HG02938 (cell line): ENCODE measurements at regions not wholly inside any gene's neighbourhood (a gene's known extent, or its start where the extent isn't known, plus 50 kb on each side); places are given as distances from the start of the nearest gene placed in this dataset.

Source experiments
- ATAC-seq: cut with Tn5 transposase; IDR thresholded peaks from one replicate; pipeline ENCODE4 v1.9.1; 2021; ENCODE audit warnings: mild to moderate bottlenecking, moderate library complexity; ENCODE audit not compliant: unreplicated experiment

DNA sequence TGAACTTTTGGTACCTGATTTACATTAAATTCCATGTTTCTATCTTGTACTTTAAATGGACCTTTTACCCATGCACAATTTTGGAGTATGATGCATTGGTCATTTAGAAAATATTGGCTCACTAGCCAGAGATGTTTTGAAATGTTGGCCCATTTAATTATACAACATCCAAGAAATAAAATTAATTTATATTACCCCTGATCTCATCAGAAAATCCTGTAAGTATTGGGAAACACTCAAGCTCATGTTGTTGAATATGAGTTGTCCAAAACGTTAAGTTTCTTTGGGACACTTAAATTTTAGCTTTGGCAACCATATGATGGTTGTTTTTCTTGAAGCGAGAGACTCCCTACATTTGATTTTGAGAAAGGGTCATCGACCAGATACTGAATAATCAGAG lies 492.7 kb downstream of the RPS24 start:
- no peak for ATAC-seq

DNA sequence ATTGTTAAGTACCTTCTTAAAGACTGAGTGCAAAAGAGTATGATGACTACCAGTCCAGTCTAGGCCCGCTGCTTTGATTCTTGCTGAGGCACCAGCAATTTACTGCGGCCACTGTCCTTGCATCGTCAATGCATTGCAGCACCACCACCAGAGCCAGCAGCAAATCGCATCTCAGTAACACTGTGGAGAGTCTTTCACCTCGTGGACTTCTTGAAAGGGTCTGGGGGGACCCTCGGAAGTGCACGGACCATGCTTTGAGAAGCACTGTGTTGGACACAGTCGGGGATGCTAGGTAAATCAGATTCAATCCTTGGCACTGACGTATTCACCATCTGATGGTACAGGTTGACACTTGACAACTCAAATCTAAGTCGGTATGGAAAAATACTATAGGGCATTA lies 493.6 kb downstream of the RPS24 start:
- no peak for ATAC-seq

DNA sequence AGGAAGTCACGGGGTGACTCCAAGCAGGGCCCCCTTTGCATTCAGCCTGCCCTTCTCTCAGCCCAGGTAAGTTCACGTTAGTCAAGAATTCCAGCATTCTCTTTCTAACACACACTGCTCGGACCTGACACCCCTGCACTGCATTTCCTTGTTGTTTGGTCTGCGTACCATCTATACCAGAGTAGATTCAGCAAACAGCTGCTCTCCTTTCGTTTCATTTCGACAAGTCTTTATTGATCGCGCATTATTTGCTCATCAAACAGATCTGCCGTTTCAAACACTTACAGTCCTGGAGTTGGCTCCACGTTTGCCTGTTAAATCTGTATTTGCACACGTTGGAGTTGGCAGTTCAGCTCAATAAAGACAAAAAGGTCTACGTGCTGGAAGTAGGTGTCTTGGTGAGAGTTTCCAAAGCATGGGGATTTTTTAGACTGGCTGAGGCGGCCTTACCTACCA lies 495.1 kb downstream of the RPS24 start:
- no peak for ATAC-seq

DNA sequence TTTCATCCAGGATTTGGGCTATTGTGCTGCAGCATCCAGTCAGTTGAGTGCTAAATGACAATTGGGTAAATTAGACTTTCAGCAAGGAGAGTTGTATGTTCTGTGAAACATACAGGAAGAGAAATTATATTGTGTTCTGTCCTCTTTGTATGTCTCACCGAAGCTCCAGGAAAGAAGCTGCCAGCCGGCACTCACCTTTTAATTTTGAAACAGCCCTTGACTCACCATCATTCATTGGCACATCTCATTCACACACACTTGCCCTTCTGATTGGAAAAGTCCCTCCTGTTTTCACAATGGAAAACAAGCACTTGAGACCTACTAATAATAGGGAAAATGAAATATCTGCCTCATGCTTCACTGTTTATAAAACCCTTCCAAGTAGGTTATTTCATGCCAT lies 495.6 kb downstream of the RPS24 start:
- ATAC-seq = no peak

DNA sequence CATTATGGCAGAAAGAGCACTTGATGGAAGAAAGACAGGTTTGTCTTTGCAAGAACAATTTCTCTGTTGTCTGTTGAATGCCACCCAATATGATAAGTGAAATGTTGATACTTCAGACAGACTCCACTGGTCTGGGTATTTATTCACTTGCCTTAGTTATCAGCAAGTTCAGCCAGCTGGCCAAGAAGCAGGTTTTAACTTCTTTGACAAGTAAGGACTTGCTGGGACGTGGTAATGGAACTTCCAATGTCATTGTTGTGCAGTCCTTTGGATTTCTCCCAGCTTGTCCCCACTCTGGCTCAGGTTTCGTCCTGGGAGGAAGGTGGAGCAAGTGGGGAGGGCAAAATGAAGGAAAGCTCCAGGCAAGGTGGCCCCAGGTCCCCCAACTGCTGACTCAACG lies 497.4 kb downstream of the RPS24 start:
- no peak for ATAC-seq

DNA sequence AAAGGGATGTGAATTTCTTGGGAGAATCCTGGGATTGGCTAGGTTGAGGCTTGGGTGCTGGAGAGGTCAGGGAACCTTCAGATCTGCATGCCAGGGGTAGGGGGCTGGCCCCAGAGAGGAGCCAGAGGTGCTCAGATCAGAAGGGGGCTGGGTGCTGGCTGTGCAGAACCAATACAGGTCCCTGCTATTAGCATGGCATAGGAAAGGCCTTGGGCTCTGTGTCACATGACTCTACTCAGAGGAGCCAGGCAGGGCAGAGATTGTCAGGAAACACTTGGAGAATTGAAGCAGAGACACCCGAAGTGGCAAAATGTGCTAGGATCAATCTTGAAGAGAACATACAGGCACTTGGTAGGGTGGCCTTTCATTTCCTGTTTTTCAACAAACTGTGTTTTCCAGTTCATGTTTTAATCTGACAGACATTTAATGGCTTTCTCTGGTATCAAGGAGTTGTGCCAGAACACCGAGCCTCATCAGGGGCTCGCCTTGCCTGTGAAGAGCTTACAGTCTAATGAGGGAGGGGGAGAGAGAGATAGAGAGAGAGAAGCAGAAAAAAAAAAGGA lies 498.9 kb downstream of the RPS24 start:
- no peak for ATAC-seq

DNA sequence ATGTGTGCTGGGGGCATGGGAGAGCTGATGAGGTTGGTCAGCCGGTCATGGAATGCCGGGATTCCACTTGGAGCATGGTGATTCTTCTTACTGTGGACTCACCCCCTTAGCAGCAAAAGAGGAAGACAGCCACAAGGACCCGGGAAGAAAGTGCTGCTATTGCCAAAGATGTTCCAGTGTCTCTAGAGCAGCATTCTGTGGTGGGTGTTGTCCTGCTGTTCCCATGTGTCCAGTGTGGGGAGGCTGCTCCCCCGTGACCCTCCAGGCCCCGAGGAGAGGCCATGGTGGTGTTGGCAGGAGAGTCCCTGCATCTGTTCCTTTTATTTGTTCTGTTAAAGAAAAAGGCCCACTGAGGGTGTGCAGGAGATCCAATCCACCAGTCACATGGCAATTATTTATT lies 499.4 kb downstream of the RPS24 start:
- no peak for ATAC-seq

DNA sequence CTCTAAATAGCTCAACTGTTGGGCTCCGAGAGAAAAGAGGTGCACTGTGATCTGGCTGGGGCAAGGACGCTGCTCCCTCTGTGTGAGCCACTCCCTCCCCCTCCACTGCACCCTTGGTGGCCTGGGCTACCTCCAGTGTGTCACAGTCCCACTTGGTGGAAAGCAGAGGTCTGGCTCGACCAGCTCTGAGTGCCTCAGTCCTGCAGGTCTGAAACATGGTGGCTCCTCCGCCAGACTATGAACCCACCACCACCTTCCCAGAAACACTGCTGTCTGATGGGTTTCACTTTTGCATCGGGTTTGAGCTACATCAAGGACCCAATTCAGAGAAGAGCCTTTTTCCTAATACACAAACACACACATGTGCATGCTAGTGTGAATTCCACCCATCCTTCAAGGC lies 500.1 kb downstream of the RPS24 start:
- no peak for ATAC-seq

DNA sequence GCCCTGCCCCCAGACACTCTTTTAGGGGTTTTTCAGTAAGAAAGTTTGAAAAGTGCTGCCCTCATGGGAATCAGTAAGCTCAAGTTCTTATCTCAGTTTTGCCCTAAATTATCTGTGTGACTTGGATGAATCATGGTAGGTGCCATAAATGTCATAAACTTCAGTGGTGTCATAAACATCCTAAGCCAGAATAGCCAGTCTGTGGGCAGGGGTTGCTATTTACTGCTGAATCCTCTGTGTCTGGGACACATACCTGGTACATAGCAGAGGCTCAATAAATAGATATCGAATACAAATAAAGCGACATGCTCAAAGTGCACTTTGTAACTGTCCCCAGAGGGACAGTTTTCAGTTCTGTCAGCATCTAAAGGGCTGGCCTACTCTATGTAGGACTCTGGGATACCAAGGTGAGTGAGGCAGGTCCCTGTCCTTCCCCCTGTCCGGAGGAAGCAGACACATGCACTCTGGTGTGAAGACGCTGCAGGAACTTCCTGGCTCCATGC lies 502.1 kb downstream of the RPS24 start:
- ATAC-seq = no peak

DNA sequence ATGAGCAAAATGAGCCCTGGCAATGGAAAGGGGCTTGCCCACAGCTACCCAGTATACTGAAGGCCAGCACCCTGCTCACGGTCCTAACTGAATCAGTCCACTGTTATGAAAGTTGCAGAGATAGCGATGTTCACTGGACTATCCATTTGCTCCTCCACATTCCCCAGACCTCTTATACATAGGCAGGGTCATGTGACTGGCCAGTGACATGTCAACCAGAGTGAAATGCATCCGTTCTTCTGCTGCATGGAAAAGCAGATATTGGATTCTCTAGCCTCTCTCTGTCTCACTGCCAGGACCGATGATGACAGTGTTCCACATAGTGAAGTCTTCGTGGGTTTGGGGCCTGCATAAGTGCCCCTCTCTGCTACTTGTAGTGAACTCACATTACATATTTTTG lies 503.4 kb downstream of the RPS24 start:
- no peak for ATAC-seq

DNA sequence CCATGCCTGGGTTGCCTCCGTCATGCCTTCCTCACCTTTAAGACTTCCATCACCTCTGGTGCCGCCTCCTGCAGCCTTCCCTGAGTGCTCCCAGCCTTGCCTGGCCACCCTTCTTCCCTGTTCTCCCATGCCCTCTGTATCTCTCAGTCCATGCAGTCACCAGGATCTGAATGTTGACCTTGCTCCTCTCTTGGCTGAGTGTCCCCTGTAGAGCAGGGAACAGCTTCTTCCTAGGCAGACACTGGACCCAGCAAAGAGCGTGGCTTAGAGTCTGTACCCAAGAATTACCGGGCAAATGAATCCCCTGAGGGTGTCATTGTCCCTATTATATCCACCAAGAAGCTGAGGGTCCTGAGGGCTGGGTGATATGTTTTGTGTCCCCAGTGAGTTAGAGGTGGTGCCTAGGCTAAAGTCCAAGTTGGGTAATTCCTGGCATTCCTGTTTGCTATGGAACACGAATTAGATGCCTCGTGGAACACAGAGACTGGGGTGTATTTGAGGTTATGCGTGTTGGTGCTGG lies 505.6 kb downstream of the RPS24 start:
- ATAC-seq = no peak

DNA sequence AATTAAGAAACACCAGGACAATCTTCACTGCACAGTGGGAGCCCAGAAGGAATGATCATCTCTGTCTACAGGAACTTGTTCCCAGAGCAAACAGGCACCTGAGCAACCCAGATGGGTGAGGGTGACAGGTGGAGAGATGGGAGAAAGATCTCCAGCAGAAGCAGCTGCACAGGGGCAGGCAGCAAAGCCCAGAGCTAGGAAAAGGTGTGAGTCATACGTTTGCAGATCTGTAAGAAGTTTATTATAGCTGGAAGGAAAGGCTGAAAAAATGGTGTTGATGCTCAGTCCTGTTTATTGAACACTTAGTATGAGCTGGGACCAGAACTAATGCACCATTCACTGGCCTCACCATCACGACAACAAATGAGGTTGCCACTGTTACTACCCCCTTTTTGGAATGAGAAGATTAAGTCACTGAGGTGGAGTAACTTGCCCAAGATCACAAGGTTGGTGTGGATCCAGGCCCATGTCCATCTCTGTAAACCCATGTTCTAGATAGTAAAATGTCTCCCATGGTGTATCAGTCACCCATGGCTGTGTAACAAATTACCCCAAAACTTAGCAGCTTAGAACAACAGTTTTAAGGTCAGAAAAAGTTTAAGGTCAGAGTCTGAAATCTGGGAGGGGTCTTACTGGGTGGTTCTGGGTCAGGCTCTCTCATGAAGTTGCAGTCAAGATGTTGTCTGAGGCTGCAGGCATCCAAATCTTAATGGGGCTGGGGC lies 506.9 kb downstream of the RPS24 start:
- ATAC-seq = no peak

DNA sequence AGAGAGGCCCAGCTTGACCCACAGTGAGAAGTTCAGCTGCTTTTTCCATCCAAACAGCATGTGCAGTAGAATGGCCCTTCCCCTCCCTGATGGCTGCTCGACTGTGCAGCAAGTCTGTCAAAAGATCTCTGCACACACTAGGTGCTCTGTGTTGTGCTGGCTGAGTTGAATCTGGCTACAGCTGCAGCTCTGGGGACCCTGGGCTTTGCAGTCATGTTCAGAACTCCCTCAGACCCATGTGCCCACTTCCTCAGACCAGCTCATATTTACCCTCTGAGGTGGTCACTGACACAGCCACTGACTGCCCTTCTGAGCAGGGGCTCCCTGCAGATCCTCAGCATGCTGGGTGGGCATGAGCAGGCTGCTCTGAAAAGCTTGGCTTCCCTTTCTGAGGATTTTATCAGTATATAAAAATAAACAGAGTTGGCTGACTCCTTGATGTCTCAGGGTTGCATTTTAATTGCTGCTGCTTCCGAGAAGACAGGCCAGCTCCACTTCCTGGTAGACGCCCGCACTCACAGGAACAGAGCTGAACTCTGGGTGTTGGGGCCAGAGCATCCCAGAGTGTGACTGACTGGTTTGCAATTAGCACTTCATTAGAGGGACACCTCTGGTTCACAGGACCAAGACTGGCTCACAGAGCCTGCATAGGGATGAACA lies 507.9 kb downstream of the RPS24 start:
- no peak for ATAC-seq

DNA sequence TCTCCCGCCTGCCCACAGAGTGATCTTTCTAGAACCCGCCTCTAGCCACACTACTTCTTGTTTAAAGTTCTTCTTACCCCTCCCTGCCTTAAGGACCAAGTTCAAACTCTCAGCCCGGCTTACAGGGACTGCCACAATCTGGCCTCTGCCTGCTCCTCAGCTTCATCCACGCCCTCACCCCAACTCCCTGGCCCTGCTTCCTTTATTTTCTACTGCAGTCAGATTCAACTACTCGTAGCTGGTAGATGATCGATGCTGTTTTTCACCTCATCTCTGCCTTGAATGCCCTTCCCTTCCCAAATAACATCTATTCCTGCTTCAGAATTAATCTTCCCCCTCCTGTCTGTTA lies 508.5 kb downstream of the RPS24 start:
- ATAC-seq = no peak

DNA sequence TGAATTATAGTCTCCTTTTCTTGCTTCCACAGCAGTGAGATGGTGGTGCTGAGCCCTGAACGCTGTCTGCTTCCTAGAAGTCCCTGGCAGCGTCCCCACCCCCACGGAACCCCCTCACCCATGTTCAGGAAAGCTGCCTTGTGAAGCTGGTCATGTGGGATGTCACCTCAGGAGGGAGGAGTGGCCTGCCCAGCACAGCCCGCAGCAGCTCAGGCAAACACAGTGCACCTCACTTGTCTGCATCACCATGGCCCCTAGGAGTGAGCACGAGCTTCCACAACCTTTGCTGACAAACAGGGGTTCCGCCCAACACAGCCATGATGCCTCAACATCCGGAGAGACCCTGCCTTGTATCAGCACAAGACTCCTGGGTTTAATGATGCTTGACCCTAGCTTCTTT lies 508.9 kb downstream of the RPS24 start:
- ATAC-seq = no peak

DNA sequence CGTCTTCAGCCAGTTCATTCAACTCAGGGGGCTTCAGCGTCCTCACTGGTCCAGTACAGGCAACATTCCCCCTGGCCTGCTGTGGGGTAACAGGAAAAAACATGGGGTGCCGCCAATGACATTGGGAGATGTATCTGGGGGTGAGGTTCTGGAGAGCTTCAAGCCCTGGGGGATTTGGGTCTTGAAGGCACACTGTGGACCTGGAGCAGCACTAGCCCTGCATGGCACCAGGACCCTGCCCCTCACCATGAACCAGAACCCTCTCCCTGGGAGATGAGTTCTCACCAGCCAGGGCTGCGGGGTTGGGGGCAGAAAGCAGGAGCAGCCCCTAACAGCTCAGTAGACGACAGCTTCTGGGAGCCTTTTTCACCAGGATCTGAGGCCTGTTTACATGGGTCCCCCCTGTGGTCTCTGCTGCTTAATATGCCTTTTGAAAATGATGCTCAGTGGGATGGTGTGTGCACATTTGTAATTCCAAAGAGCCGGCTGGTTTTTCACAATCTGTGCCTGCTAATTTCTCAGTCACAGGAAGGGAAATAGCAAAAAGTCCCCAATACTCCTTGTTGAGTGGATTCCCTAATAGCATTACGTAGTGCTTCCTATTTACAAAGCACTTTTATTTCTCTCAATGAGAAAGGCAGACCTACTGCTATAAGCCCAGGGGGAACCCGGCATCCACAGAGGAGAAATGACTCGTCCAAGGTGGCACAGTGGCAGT lies 509.5 kb downstream of the RPS24 start:
- ATAC-seq = no peak

DNA sequence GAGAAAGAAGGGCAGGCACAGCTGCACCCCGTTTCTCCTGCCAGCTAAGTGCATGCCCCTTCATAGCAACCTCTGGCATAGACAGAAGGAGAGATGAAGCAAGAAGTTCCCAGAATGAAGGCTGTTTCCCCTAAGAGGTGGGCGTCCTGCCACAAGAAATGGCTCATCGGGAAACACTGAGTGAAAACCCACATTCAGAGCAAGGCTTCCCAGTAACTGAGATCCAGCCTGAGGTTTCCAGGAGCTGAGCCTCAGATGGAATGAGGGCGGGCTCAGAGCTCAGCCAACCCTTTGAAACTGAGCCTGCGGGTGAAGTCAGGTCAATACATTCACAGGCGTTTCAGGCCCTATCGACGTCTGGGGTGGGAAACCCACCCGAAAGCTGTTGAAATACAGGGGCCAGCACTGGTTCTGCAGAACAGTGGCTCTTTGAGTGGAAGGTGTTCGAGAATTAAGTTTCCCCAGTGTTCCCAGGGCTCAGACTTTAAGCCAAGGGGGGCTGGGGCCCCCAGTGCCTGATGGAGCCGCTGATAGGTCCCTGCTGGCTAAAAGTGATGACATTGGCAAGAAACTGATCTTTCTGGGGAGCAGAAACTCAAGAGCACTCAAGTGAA lies 510.2 kb downstream of the RPS24 start:
- ATAC-seq = no peak

DNA sequence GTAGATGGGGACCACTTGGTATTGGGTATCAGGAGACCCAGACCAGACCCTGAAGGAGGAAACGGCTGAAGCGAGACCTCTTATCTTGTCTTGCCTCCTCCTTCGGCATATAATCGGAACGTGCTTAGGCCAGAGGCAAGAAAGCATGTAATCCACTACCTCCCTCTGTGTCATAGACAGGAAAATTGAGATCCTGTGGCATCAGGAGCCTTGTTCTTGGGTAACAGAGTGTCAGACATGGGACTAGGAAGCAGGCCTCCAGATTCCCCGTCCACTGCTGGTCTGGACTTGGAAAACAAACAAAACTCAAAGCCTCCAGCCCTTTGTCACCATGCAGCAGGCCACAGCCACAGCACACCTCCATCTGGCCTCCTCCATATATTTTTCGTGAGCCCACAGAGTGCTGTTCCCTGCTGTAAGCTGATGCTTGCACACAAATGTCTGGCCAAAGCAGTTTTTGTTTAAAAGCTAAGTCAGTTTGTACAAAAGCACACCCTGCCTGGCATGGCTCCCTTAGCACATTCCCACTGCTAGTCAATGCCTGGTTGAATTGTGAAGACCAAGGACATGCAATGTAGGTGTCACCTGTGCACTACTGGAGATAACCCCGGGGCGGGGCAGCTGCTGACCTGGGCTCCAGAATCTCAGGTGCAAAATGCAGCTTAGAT lies 510.9 kb downstream of the RPS24 start:
- ATAC-seq = no peak

DNA sequence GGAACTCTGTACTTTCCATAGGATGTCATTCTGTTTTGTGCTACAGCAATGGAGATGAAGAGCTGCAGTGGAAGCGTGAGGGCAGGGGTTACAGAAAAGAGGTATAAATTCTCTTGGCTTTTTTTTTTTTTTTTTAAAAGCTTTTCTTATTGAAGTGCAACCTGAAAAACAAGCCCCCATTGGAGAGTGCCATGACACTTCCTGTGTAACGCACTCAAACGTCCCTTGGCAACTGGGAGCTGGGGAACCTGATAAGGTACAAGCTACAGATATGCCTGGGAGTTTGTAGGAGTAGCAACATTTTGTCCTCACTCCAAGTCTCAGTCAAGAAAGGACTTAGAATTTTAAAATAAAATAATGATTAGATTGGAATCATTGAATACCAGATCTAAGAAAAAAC lies 512.1 kb downstream of the RPS24 start:
- ATAC-seq = no peak

DNA sequence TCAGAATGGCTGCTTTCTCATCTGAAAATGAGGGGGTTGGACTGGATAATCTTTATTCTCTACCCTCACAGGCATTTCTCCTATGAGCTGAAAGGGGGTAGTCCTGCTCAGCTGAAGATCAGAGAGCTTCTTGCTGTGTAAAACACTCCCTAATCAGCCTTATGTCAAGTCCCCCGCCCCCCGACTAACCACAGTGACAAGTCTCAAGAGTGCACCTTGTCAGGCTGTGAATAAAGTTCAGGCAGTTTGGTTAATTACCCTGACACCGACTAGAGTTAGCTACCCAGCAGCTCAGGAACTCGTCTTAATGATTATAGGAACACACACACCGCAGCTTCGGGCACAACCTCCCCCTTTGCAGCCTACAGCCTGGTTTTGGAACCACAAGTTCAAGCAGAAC lies 513.7 kb downstream of the RPS24 start:
- ATAC-seq = no peak

DNA sequence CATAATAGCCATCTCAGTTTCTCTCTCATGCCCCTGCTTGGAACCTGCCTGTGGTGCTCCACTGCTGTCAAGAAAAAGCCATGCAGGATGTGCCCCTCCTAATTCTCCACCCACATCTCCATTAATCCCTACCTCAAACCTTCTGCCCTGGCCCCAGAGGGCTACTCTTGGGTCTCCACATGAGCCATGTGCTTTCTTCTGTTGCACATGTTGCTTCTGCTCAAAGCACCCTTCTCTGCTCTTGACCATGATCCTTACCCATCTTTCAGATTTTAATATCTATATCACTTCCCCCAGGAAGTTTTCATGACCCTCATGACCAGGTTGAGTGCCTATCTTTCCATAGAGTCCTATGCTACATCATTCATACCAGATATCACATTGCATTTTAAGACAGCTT lies 514.2 kb downstream of the RPS24 start:
- ATAC-seq = no peak
